GM23338 (cell line): ENCODE measurements at regions not wholly inside any gene's neighbourhood (a gene's known extent, or its start where the extent isn't known, plus 50 kb on each side); places are given as distances from the start of the nearest gene placed in this dataset.

ENCODE experiments used
- CREB1 ChIP-seq: fragments of 250-450 bp; sonication (Bioruptor Pico); IDR thresholded peaks from 2 replicates; pipeline ENCODE4 v1.5.0; 2020; ENCODE audit warnings: low read depth, mild to moderate bottlenecking, moderate library complexity
- CTCF ChIP-seq, 2 experiments: fragments of 200-600 bp in 1 of 2; sonication (generic) in 1 of 2; conservative IDR thresholded peaks; 2 replicates each; pipeline versions ENCODE4 v1.5.1 to v1.6.1; 2016 to 2017; ENCODE audit warnings: antibody characterized with exemption in 2 of 2, low read depth in 2 of 2, mild to moderate bottlenecking in 2 of 2, moderate library complexity in 1 of 2
- EZH2 ChIP-seq: fragments of 200-600 bp; sonication (generic); IDR thresholded peaks from one replicate; pipeline ENCODE4 v1.8.0; 2017; ENCODE audit warnings: antibody characterized with exemption, mild to moderate bottlenecking, low read depth; ENCODE audit not compliant: unreplicated experiment
- EZH2phosphoT487 ChIP-seq: fragments of 200-600 bp; sonication (generic); IDR thresholded peaks from one replicate; pipeline ENCODE4 v1.8.1; 2018; ENCODE audit warnings: antibody characterized with exemption; ENCODE audit not compliant: unreplicated experiment
- POLR2AphosphoS5 ChIP-seq: IDR thresholded peaks from 2 replicates; pipeline ENCODE4 v1.6.1; 2016; ENCODE audit warnings: antibody characterized with exemption, low read depth
- TF ChIP-seq, protein P1 (sequence below): IDR thresholded peaks from one replicate; pipeline ENCODE4 v1.6.1; 2018; ENCODE audit warnings: antibody characterized with exemption; ENCODE audit not compliant: unreplicated experiment
- TF ChIP-seq, protein P2 (sequence below): fragments of 250-450 bp; sonication (Bioruptor Pico); IDR thresholded peaks from 2 replicates; pipeline ENCODE4 v1.5.0; 2020; ENCODE audit warnings: mild to moderate bottlenecking, moderate library complexity

DNA sequence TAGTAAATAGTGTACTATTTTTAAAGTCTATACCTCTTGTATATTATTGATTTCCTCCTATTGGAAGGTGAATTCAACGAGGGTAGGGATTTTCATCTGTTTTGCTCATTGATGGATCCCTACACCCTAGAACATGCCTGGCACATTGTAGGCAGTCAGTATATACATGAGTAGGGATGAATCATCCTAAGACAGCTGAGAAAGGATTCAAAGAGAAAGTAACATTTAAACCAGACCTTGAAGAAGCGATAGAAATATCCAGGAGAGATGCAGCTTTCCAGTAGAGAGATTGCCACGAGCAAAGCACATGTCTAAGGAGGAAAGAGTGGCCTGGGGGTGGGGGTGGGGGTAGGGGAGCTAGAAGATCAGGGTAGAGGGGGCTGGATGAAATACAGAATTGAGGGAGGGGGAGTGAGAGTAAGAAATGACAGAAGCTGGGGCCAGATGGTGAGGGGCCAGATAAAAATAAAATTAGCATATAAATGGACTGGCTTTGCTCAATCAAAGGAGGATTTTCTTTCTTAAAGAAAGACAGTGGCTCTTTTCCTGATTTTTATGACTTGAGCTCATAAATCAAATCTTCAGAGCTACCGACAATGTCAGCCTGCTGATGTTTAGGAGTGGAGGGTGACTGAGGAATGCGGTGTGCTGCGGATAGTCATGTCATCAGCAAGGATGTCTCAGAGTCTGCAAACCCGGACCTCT, 168.2 kb downstream of the SAMD5 start:
- no peak for TF ChIP-seq CTCF (conservative IDR thresholded peaks at IDR 0.05; ENCODE audit: low read depth in 2 of 2)
- TF ChIP-seq POLR2AphosphoS5: no peak
- TF ChIP-seq CREB1 (CRISPR knock-in tag): no peak
- no peak for TF ChIP-seq EZH2
- TF ChIP-seq, protein P1, sequence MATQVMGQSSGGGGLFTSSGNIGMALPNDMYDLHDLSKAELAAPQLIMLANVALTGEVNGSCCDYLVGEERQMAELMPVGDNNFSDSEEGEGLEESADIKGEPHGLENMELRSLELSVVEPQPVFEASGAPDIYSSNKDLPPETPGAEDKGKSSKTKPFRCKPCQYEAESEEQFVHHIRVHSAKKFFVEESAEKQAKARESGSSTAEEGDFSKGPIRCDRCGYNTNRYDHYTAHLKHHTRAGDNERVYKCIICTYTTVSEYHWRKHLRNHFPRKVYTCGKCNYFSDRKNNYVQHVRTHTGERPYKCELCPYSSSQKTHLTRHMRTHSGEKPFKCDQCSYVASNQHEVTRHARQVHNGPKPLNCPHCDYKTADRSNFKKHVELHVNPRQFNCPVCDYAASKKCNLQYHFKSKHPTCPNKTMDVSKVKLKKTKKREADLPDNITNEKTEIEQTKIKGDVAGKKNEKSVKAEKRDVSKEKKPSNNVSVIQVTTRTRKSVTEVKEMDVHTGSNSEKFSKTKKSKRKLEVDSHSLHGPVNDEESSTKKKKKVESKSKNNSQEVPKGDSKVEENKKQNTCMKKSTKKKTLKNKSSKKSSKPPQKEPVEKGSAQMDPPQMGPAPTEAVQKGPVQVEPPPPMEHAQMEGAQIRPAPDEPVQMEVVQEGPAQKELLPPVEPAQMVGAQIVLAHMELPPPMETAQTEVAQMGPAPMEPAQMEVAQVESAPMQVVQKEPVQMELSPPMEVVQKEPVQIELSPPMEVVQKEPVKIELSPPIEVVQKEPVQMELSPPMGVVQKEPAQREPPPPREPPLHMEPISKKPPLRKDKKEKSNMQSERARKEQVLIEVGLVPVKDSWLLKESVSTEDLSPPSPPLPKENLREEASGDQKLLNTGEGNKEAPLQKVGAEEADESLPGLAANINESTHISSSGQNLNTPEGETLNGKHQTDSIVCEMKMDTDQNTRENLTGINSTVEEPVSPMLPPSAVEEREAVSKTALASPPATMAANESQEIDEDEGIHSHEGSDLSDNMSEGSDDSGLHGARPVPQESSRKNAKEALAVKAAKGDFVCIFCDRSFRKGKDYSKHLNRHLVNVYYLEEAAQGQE: no peak
- no peak for TF ChIP-seq EZH2phosphoT487
- TF ChIP-seq, protein P2, sequence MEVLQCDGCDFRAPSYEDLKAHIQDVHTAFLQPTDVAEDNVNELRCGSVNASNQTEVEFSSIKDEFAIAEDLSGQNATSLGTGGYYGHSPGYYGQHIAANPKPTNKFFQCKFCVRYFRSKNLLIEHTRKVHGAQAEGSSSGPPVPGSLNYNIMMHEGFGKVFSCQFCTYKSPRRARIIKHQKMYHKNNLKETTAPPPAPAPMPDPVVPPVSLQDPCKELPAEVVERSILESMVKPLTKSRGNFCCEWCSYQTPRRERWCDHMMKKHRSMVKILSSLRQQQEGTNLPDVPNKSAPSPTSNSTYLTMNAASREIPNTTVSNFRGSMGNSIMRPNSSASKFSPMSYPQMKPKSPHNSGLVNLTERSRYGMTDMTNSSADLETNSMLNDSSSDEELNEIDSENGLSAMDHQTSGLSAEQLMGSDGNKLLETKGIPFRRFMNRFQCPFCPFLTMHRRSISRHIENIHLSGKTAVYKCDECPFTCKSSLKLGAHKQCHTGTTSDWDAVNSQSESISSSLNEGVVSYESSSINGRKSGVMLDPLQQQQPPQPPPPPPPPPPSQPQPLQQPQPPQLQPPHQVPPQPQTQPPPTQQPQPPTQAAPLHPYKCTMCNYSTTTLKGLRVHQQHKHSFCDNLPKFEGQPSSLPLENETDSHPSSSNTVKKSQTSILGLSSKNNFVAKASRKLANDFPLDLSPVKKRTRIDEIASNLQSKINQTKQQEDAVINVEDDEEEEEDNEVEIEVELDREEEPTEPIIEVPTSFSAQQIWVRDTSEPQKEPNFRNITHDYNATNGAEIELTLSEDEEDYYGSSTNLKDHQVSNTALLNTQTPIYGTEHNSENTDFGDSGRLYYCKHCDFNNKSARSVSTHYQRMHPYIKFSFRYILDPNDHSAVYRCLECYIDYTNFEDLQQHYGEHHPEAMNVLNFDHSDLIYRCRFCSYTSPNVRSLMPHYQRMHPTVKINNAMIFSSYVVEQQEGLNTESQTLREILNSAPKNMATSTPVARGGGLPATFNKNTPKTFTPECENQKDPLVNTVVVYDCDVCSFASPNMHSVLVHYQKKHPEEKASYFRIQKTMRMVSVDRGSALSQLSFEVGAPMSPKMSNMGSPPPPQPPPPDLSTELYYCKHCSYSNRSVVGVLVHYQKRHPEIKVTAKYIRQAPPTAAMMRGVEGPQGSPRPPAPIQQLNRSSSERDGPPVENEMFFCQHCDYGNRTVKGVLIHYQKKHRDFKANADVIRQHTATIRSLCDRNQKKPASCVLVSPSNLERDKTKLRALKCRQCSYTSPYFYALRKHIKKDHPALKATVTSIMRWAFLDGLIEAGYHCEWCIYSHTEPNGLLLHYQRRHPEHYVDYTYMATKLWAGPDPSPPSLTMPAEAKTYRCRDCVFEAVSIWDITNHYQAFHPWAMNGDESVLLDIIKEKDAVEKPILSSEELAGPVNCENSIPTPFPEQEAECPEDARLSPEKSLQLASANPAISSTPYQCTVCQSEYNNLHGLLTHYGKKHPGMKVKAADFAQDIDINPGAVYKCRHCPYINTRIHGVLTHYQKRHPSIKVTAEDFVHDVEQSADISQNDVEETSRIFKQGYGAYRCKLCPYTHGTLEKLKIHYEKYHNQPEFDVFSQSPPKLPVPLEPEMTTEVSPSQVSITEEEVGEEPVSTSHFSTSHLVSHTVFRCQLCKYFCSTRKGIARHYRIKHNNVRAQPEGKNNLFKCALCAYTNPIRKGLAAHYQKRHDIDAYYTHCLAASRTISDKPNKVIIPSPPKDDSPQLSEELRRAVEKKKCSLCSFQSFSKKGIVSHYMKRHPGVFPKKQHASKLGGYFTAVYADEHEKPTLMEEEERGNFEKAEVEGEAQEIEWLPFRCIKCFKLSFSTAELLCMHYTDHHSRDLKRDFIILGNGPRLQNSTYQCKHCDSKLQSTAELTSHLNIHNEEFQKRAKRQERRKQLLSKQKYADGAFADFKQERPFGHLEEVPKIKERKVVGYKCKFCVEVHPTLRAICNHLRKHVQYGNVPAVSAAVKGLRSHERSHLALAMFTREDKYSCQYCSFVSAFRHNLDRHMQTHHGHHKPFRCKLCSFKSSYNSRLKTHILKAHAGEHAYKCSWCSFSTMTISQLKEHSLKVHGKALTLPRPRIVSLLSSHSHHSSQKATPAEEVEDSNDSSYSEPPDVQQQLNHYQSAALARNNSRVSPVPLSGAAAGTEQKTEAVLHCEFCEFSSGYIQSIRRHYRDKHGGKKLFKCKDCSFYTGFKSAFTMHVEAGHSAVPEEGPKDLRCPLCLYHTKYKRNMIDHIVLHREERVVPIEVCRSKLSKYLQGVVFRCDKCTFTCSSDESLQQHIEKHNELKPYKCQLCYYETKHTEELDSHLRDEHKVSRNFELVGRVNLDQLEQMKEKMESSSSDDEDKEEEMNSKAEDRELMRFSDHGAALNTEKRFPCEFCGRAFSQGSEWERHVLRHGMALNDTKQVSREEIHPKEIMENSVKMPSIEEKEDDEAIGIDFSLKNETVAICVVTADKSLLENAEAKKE (CRISPR knock-in tag): no peak
